Uterus (tissue), 3 donors: ENCODE measurements at regions not wholly inside any gene's neighbourhood (a gene's known extent, or its start where the extent isn't known, plus 50 kb on each side); places are given as distances from the start of the nearest gene placed in this dataset.

Experiments
- DNase-seq, 2 donors: peaks; one replicate each; pipeline ENCODE4 v3.0.0-alpha.2; 2019 to 2020
- H3K27ac ChIP-seq, 2 donors: fragments of 200-600 bp; sonication (generic); 1 replicate in 1 of 2; 2 replicates in 1 of 2; pipeline ENCODE4 v1.5.1; 2016 to 2018
- H3K27me3 ChIP-seq, 2 donors: fragments of 200-600 bp; sonication (generic); one replicate each; pipeline ENCODE4 v1.5.1; 2018 to 2019; ENCODE audit warnings: control low read depth in 1 of 2
- H3K36me3 ChIP-seq, 2 donors: fragments of 200-600 bp; sonication (generic); one replicate each; pipeline ENCODE4 v1.5.1; 2019; ENCODE audit warnings: control low read depth in 1 of 2
- H3K4me1 ChIP-seq, 2 donors: fragments of 200-600 bp; sonication (generic); one replicate each; pipeline ENCODE4 v1.5.1; 2018 to 2019; ENCODE audit warnings: control low read depth in 1 of 2
- H3K4me3 ChIP-seq, 2 donors: fragments of 200-600 bp; sonication (generic); 1 replicate in 1 of 2; 2 replicates in 1 of 2; pipeline ENCODE4 v1.5.1; 2018 to 2019; ENCODE audit warnings: mild to moderate bottlenecking in 1 of 2
- H3K9me3 ChIP-seq, 2 donors: fragments of 200-600 bp; sonication (generic); one replicate each; pipeline ENCODE4 v1.5.1; 2019; ENCODE audit warnings: control low read depth in 1 of 2
- POLR2A ChIP-seq, 2 donors: fragments of 450-650 bp; IDR thresholded peaks; one replicate each; pipeline ENCODE4 v1.6.1; 2016; ENCODE audit warnings: antibody characterized with exemption in 2 of 2, mild to moderate bottlenecking in 1 of 2, moderate library complexity in 1 of 2
- intact Hi-C: fragments of 100-400 bp; cut with DNase I; formaldehyde crosslinking; loops from one replicate; pipeline ENCODE4 v1.15.1; 2023; ENCODE audit warnings: low total_unique reads
- TF ChIP-seq, protein P1 (sequence below), 4 experiments: fragments of 200-600 bp in 2 of 4; fragments of 450-650 bp in 2 of 4; sonication (generic) in 2 of 4; IDR thresholded peaks; one replicate each; pipeline ENCODE4 v1.5.1; 2016 to 2019; ENCODE audit warnings: antibody characterized with exemption in 4 of 4, mild to moderate bottlenecking in 2 of 4, moderate library complexity in 1 of 4
- donor health status: DM: yes; HTN: yes; CAD: no.

DNA sequence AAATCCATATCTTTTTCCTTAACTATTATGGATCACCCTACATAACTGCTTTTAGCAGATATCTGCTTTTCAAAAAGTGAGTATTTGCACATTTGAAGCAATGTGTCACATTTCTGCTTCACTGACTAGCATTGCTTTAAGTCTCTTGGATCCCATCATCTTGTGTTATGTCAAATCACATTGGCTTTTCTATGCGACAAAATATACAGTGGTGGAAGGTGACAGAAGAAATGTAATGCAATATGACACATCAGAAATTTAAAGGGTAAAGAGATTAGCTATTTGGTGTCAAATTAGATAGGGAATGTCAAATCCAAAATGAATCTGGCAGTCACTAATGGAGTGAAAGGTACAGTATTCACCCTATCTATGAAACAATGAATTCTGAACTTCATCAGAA, 1282.1 kb upstream of the PCDH20 start:
- no peak overlapping the region for H3K4me3 ChIP-seq
- H3K27me3 ChIP-seq = no peaks in the 10 kb centered on the region
- no peaks in the 10 kb centered on the region for H3K4me1 ChIP-seq
- no peak for DNase-seq
- H3K36me3 ChIP-seq = no peaks in the 10 kb centered on the region
- no peaks in the 10 kb centered on the region for H3K9me3 ChIP-seq
- H3K27ac ChIP-seq = no peak overlapping the region
- TF ChIP-seq POLR2A (IDR thresholded peaks at IDR 0.05) = no peak
- TF ChIP-seq, protein P1, sequence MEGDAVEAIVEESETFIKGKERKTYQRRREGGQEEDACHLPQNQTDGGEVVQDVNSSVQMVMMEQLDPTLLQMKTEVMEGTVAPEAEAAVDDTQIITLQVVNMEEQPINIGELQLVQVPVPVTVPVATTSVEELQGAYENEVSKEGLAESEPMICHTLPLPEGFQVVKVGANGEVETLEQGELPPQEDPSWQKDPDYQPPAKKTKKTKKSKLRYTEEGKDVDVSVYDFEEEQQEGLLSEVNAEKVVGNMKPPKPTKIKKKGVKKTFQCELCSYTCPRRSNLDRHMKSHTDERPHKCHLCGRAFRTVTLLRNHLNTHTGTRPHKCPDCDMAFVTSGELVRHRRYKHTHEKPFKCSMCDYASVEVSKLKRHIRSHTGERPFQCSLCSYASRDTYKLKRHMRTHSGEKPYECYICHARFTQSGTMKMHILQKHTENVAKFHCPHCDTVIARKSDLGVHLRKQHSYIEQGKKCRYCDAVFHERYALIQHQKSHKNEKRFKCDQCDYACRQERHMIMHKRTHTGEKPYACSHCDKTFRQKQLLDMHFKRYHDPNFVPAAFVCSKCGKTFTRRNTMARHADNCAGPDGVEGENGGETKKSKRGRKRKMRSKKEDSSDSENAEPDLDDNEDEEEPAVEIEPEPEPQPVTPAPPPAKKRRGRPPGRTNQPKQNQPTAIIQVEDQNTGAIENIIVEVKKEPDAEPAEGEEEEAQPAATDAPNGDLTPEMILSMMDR (IDR thresholded peaks at IDR 0.05) = no peak
- intact Hi-C loops = no loop called here

DNA sequence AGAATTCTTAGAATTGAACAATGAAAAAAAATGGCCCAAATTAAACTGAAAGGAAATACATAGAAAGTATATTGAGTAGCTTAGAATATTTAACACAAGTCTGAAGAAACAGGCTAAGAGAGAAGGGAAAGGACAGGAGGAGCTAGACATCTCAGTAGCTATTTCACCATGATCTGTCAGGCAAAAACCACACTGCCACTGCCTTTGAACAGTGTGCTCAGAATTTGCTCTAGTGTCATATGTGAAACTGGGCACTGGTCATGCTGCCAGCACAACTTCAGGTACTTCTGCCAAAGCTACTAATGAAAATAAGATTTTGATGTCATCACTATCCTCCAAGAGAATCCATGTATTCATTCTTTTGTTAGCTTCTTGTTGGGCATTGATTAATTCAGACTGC, 1280.8 kb upstream of the PCDH20 start:
- DNase-seq = no peak
- H3K9me3 ChIP-seq = no peaks in the 10 kb centered on the region
- no peak overlapping the region for H3K27ac ChIP-seq
- no peaks in the 10 kb centered on the region for H3K4me1 ChIP-seq
- no peaks in the 10 kb centered on the region for H3K27me3 ChIP-seq
- TF ChIP-seq POLR2A (IDR thresholded peaks at IDR 0.05) = no peak
- TF ChIP-seq, protein P1 (IDR thresholded peaks at IDR 0.05) = no peak
- intact Hi-C loops = no loop called here
- no peak overlapping the region for H3K4me3 ChIP-seq
- no peaks in the 10 kb centered on the region for H3K36me3 ChIP-seq

DNA sequence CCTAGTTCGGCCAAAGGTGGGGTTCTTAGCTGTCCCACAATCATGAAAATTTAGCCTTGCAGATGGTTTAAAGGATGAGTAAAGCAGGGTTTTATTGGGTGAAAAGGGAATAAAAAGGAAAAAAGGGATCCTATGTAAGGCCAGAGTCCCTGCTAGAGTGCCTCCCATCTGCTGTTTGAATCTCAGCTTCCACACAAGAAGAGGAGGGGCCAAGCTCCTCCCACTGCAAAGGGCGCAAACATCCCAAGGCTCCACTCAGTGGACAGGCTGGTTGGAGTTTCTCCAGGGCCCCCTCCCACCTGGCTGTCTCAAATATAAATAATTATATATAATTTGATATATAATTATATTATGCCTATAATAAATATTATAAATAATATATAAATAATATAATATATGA, 1272.1 kb upstream of the PCDH20 start:
- Histone ChIP-seq H3K27me3 (no peaks in the 10 kb centered on the region), H3K9me3 (no peaks in the 10 kb centered on the region), H3K27ac (no peak overlapping the region), H3K4me3 (no peak overlapping the region), H3K36me3 (no peaks in the 10 kb centered on the region), H3K4me1 (no peaks in the 10 kb centered on the region)
- no peak for DNase-seq
- TF ChIP-seq POLR2A (IDR thresholded peaks at IDR 0.05) = no peak
- TF ChIP-seq, protein P1 (IDR thresholded peaks at IDR 0.05) = no peak
- intact Hi-C loops = no loop called here

DNA sequence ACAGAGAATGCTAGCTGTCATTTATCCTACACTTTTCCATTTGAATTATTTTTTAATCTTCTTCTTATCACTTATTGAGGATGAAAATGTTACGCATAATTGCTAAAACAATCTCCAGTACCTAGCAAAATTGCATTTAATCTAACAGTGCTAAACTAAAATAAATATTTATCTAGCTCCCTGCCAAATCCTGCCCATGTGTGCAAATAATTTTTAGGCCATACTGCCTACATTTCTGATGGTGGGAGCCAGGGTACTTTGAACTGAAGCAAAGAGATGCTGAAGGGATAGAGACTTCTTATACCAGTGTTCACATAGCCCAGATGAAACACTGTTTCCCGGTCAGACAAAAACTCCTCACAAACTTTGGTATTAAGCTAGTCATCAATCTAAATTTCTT, 1268.7 kb upstream of the PCDH20 start:
- Histone ChIP-seq H3K27me3 (no peaks in the 10 kb centered on the region), H3K4me3 (no peak overlapping the region), H3K9me3 (no peaks in the 10 kb centered on the region), H3K27ac (no peak overlapping the region), H3K36me3 (no peaks in the 10 kb centered on the region), H3K4me1 (no peaks in the 10 kb centered on the region)
- intact Hi-C loops = no loop called here
- DNase-seq = no peak
- no peak for TF ChIP-seq POLR2A (IDR thresholded peaks at IDR 0.05)
- TF ChIP-seq, protein P1 (IDR thresholded peaks at IDR 0.05) = no peak

DNA sequence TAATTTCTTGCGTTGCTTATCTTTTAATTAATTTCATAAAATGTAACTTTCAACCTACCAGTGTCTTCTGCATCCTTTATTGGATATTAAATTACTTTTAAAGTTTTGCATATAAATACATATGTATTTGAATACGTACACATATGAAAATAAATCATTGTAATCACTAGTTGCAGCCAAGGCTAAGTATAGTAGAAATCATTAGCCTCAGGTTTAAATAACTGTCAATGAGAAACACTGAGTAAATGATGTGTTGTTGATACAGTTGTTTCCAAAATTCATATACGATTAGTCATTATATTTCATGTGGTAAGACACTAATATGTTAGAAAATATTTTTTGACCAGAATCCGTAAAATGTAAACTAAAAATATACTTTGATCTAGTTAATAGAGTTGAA, 1267.1 kb upstream of the PCDH20 start:
- Histone ChIP-seq H3K27me3 (no peaks in the 10 kb centered on the region), H3K27ac (no peak overlapping the region), H3K4me1 (no peaks in the 10 kb centered on the region), H3K9me3 (no peaks in the 10 kb centered on the region), H3K4me3 (no peak overlapping the region), H3K36me3 (no peaks in the 10 kb centered on the region)
- TF ChIP-seq, protein P1 (IDR thresholded peaks at IDR 0.05) = no peak
- no peak for TF ChIP-seq POLR2A (IDR thresholded peaks at IDR 0.05)
- intact Hi-C loops = no loop called here
- no peak for DNase-seq
